HepG2 (cell line): ENCODE measurements at regions not wholly inside any gene's neighbourhood (a gene's known extent, or its start where the extent isn't known, plus 50 kb on each side); places are given as distances from the start of the nearest gene placed in this dataset.

Experiments used
- ATF6 ChIP-seq: sonication (generic); formaldehyde crosslinking; conservative IDR thresholded peaks from 2 replicates; pipeline ENCODE4 v1.4.0; 2020; ENCODE audit warnings: missing genetic modification reagents
- CTCF ChIP-seq: sonication (generic); formaldehyde crosslinking; IDR thresholded peaks from 2 replicates; pipeline ENCODE4 v1.5.0; 2020; ENCODE audit warnings: mild to moderate bottlenecking, missing genetic modification reagents, moderate library complexity
- FOXM1 ChIP-seq: sonication (generic); formaldehyde crosslinking; IDR thresholded peaks from 2 replicates; pipeline ENCODE4 v1.5.0; 2020; ENCODE audit warnings: missing genetic modification reagents
- NFATC3 ChIP-seq: sonication (generic); formaldehyde crosslinking; IDR thresholded peaks from 2 replicates; pipeline ENCODE4 v1.5.1; 2020; ENCODE audit warnings: mild to moderate bottlenecking, missing genetic modification reagents
- PAX8 ChIP-seq: sonication (generic); formaldehyde crosslinking; IDR thresholded peaks from 2 replicates; pipeline ENCODE4 v1.8.0; 2022; ENCODE audit warnings: mild to moderate bottlenecking, missing genetic modification reagents, borderline replicate concordance
- POLR2AphosphoS5 ChIP-seq: IDR thresholded peaks from 2 replicates; pipeline ENCODE4 v1.6.1; 2012; ENCODE audit warnings: low read depth, low read length
- SNAPC5 ChIP-seq: sonication (generic); formaldehyde crosslinking; IDR thresholded peaks from 2 replicates; pipeline ENCODE4 v1.8.1; 2023; ENCODE audit warnings: mild to moderate bottlenecking, missing genetic modification reagents, borderline replicate concordance
- ZNF138 ChIP-seq: sonication (generic); formaldehyde crosslinking; IDR thresholded peaks from 2 replicates; pipeline ENCODE4 v1.5.0; 2020; ENCODE audit warnings: mild to moderate bottlenecking, low read depth, missing genetic modification reagents
- ZNF142 ChIP-seq: sonication (generic); formaldehyde crosslinking; IDR thresholded peaks from 2 replicates; pipeline ENCODE4 v1.4.0; 2020; ENCODE audit warnings: missing genetic modification reagents
- ZNF281 ChIP-seq: sonication (generic); formaldehyde crosslinking; IDR thresholded peaks from 2 replicates; pipeline ENCODE4 v1.4.0; 2020; ENCODE audit warnings: missing genetic modification reagents, borderline replicate concordance
- ZNF646 ChIP-seq: sonication (generic); formaldehyde crosslinking; IDR thresholded peaks from 2 replicates; pipeline ENCODE4 v1.9.0; 2021; ENCODE audit warnings: mild to moderate bottlenecking, missing genetic modification reagents
- ZSCAN12 ChIP-seq: sonication (generic); formaldehyde crosslinking; IDR thresholded peaks from 2 replicates; pipeline ENCODE4 v1.9.0; 2021; ENCODE audit warnings: mild to moderate bottlenecking, missing genetic modification reagents

GRCh38 chr10:78768876-78769275 is 299.9 kb upstream of the ZMIZ1 start:
- TF ChIP-seq ZNF138 (no peak), SNAPC5 (CRISPR knock-in tag) (no peak), CTCF (CRISPR knock-in tag) (no peak), ATF6 (no peak), ZSCAN12 (no peak), NFATC3 (no peak), POLR2AphosphoS5 (no peak), ZNF281 (CRISPR knock-in tag) (no peak), PAX8 (CRISPR knock-in tag) (no peak), FOXM1 (no peak), ZNF646 (CRISPR knock-in tag) (no peak), ZNF142 (CRISPR knock-in tag) (no peak)
